OCI-LY7 (cell line): ENCODE measurements at regions not wholly inside any gene's neighbourhood (a gene's known extent, or its start where the extent isn't known, plus 50 kb on each side); places are given as distances from the start of the nearest gene placed in this dataset.

Experiments
- BruUV-seq: library from RNA; stranded (reverse); fragments of 400-500 nt; replicated peaks from 2 replicates; lab custom pipeline; 2021; lab: Mats Ljungman, UMichigan
- CTCF ChIA-PET: fragments of 300-600 bp; sonication (Branson Sonifier 250); formaldehyde crosslinking; loops from one replicate; lab custom pipeline; 2022; ENCODE audit warnings: antibody characterized with exemption; ENCODE audit not compliant: unreplicated experiment; lab: Charles Lee
- POLR2A ChIA-PET: fragments of 300-600 bp; sonication (Branson Sonifier 250); formaldehyde crosslinking; loops from one replicate; lab custom pipeline; 2022; ENCODE audit warnings: antibody characterized with exemption; lab: Charles Lee
- DNase-seq: peaks from one replicate; pipeline ENCODE4 v3.0.0-alpha.2; 2015; ENCODE audit warnings: low spot score
- H2AFZ ChIP-seq: fragments of 200-600 bp; sonication (generic), shearing (Covaris generic); 2 replicates; pipeline ENCODE4 v1.6.1; 2014; ENCODE audit warnings: mild to moderate bottlenecking, antibody characterized with exemption, low read length, moderate library complexity
- H3K27ac ChIP-seq: fragments of 200-600 bp; sonication (generic); 2 replicates; pipeline ENCODE4 v1.5.1; 2014; ENCODE audit warnings: mixed run types, low read depth, mild to moderate bottlenecking, moderate library complexity, low read length, inconsistent platforms; ENCODE audit not compliant: poor library complexity, severe bottlenecking
- H3K36me3 ChIP-seq: fragments of 200-600 bp; sonication (generic); 2 replicates; pipeline ENCODE4 v1.6.1; 2014; ENCODE audit warnings: mild to moderate bottlenecking, antibody characterized with exemption, low read length, moderate library complexity, mixed read lengths; ENCODE audit not compliant: insufficient read depth
- H3K4me1 ChIP-seq: fragments of 200-600 bp; sonication (generic); 2 replicates; pipeline ENCODE4 v1.5.1; 2014; ENCODE audit warnings: mild to moderate bottlenecking, low read length; ENCODE audit not compliant: insufficient read depth, poor library complexity, severe bottlenecking
- H3K4me2 ChIP-seq: fragments of 200-600 bp; sonication (generic); 2 replicates; pipeline ENCODE4 v1.6.1; 2014; ENCODE audit warnings: mild to moderate bottlenecking, low read length
- H3K4me3 ChIP-seq: fragments of 200-600 bp; sonication (generic); 2 replicates; pipeline ENCODE4 v1.5.1; 2014; ENCODE audit warnings: mild to moderate bottlenecking, low read depth, low read length; ENCODE audit not compliant: poor library complexity, severe bottlenecking
- H3K79me2 ChIP-seq: fragments of 200-600 bp; sonication (generic); 2 replicates; pipeline ENCODE4 v1.6.1; 2016; ENCODE audit warnings: low read depth, mild to moderate bottlenecking, low read length, moderate library complexity, mixed read lengths; ENCODE audit not compliant: insufficient read depth
- H3K9me2 ChIP-seq: fragments of 200-600 bp; sonication (generic); 2 replicates; pipeline ENCODE4 v1.6.1; 2016; ENCODE audit warnings: mild to moderate bottlenecking, low read length, mixed read lengths; ENCODE audit not compliant: insufficient read depth
- H3K9me3 ChIP-seq: fragments of 200-600 bp; sonication (generic); 2 replicates; pipeline ENCODE4 v1.6.1; 2014; ENCODE audit warnings: mild to moderate bottlenecking, mixed run types, low read length, mixed read lengths
- H4K20me1 ChIP-seq: fragments of 200-600 bp; sonication (generic); 2 replicates; pipeline ENCODE4 v1.6.1; 2014; ENCODE audit warnings: mild to moderate bottlenecking, antibody characterized with exemption, low read length, moderate library complexity, mixed read lengths; ENCODE audit not compliant: insufficient read depth
- EZH2phosphoT487 ChIP-seq: fragments of 200-600 bp; sonication (generic); IDR thresholded peaks from 2 replicates; pipeline ENCODE4 v1.6.1; 2018; ENCODE audit warnings: low read depth, borderline replicate concordance, mild to moderate bottlenecking, mixed run types, antibody characterized with exemption, low read length, moderate library complexity, mixed read lengths
- intact Hi-C: fragments of 100-400 bp; cut with micrococcal nuclease; formaldehyde crosslinking; loops from one replicate; pipeline ENCODE4 v1.10.0; 2022; ENCODE audit not compliant: unreplicated experiment
- TF ChIP-seq, protein P1 (sequence below): fragments of 200-600 bp; sonication (generic); conservative IDR thresholded peaks from 2 replicates; pipeline ENCODE4 v1.5.1; 2014; ENCODE audit warnings: mild to moderate bottlenecking, antibody characterized with exemption, low read length, moderate library complexity, mixed read lengths

DNA sequence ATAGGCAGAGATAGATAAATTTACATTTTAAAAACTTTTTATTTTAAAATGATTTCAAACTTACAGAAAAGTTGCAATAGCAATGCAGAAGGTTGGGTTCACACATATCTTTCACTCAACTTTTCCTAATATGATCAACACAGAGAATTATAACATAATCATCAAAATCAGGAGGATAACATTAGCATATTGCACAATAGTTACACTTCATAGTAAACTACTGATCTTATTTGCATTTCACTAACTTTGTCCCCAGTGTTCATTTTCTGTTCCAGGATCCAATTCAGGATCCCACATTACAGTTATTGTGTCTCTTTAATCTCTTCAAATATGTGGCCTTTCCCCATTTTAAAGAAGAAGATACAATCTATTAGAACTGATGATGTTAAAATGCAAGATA lies 115.4 kb upstream of the ETV6 start:
- DNase-seq: no peak
- no TSS peak for BruUV-seq
- H2AFZ ChIP-seq: no peak overlapping the region
- no peaks in the 10 kb centered on the region for H3K4me1 ChIP-seq
- no peaks in the 10 kb centered on the region for H3K79me2 ChIP-seq
- H3K27ac ChIP-seq: no peak overlapping the region
- H4K20me1 ChIP-seq: no peaks in the 10 kb centered on the region
- H3K9me2 ChIP-seq: no peaks in the 10 kb centered on the region
- intact Hi-C loops: no loop called here
- TF ChIP-seq, protein P1, sequence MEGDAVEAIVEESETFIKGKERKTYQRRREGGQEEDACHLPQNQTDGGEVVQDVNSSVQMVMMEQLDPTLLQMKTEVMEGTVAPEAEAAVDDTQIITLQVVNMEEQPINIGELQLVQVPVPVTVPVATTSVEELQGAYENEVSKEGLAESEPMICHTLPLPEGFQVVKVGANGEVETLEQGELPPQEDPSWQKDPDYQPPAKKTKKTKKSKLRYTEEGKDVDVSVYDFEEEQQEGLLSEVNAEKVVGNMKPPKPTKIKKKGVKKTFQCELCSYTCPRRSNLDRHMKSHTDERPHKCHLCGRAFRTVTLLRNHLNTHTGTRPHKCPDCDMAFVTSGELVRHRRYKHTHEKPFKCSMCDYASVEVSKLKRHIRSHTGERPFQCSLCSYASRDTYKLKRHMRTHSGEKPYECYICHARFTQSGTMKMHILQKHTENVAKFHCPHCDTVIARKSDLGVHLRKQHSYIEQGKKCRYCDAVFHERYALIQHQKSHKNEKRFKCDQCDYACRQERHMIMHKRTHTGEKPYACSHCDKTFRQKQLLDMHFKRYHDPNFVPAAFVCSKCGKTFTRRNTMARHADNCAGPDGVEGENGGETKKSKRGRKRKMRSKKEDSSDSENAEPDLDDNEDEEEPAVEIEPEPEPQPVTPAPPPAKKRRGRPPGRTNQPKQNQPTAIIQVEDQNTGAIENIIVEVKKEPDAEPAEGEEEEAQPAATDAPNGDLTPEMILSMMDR: no peak
- no peak for TF ChIP-seq EZH2phosphoT487
- H3K4me3 ChIP-seq: no peak overlapping the region
- H3K4me2 ChIP-seq: no peak overlapping the region
- no peaks in the 10 kb centered on the region for H3K9me3 ChIP-seq
- H3K36me3 ChIP-seq: no peaks in the 10 kb centered on the region
- ChIA-PET CTCF (no interaction called here), POLR2A (no interaction called here)

- no peaks in the 10 kb centered on the region for H3K4me1 ChIP-seq
- POLR2A ChIA-PET: no interaction called here
- H2AFZ ChIP-seq: no peak overlapping the region
- H3K27ac ChIP-seq: no peak overlapping the region
- no peak for DNase-seq
- intact Hi-C loops: no loop called here
- CTCF ChIA-PET: no interaction called here
- H3K4me2 ChIP-seq: no peak overlapping the region
- no peaks in the 10 kb centered on the region for H3K9me3 ChIP-seq
- no peaks in the 10 kb centered on the region for H3K9me2 ChIP-seq
- no peaks in the 10 kb centered on the region for H3K36me3 ChIP-seq
- BruUV-seq: no TSS peak
- H3K4me3 ChIP-seq: no peak overlapping the region
- H3K79me2 ChIP-seq: no peaks in the 10 kb centered on the region
- no peaks in the 10 kb centered on the region for H4K20me1 ChIP-seq
- no peak for TF ChIP-seq EZH2phosphoT487
- TF ChIP-seq, protein P1: no peak
These were observed 114.3 kb upstream of the ETV6 start for GRCh38 chr12:11535127-11535526.

- ChIA-PET POLR2A (no interaction called here), CTCF (no interaction called here)
- Histone ChIP-seq H3K4me1 (no peaks in the 10 kb centered on the region), H2AFZ (no peak overlapping the region), H4K20me1 (no peaks in the 10 kb centered on the region), H3K4me2 (no peak overlapping the region), H3K4me3 (no peak overlapping the region), H3K9me2 (no peaks in the 10 kb centered on the region), H3K79me2 (no peaks in the 10 kb centered on the region), H3K27ac (no peak overlapping the region), H3K9me3 (no peaks in the 10 kb centered on the region), H3K36me3 (no peaks in the 10 kb centered on the region)
- no peak for DNase-seq
- no TSS peak for BruUV-seq
- intact Hi-C loops: no loop called here
- TF ChIP-seq, protein P1: no peak
- TF ChIP-seq EZH2phosphoT487: no peak
These were observed 110.3 kb upstream of the ETV6 start for GRCh38 chr12:11539156-11539555.
